SU-DHL-6 (cell line): ENCODE measurements at regions not wholly inside any gene's neighbourhood (a gene's known extent, or its start where the extent isn't known, plus 50 kb on each side); places are given as distances from the start of the nearest gene placed in this dataset.

Experiments used
- H2AFZ ChIP-seq: fragments of 200-600 bp; sonication (generic); 2 replicates; pipeline ENCODE4 v1.6.1; 2014; ENCODE audit warnings: low read depth, mild to moderate bottlenecking, moderate library complexity, mixed read lengths, antibody characterized with exemption, low read length; ENCODE audit not compliant: severe bottlenecking
- H3F3A ChIP-seq: fragments of 200-600 bp; shearing (Covaris generic); 2 replicates; pipeline ENCODE4 v1.6.0; 2016; ENCODE audit warnings: antibody characterized with exemption, mild to moderate bottlenecking; ENCODE audit not compliant: insufficient read depth
- H3K27ac ChIP-seq: fragments of 200-600 bp; sonication (generic); 2 replicates; pipeline ENCODE4 v1.5.1; 2016; ENCODE audit warnings: low read depth, mild to moderate bottlenecking, low read length, moderate library complexity, mixed read lengths
- H3K27me3 ChIP-seq: fragments of 200-600 bp; sonication (generic), shearing (Covaris generic); 2 replicates; pipeline ENCODE4 v1.6.0; 2014; ENCODE audit warnings: mild to moderate bottlenecking, low read length
- H3K36me3 ChIP-seq: fragments of 200-600 bp; sonication (generic); 2 replicates; pipeline ENCODE4 v1.6.1; 2014; ENCODE audit warnings: mild to moderate bottlenecking, low read length, mixed read lengths
- H3K4me2 ChIP-seq: fragments of 300-600, 200-600 bp; shearing (Covaris generic), sonication (generic); 2 replicates; pipeline ENCODE4 v1.6.0; 2014; ENCODE audit warnings: low read length, low read depth, mild to moderate bottlenecking; ENCODE audit not compliant: poor library complexity, severe bottlenecking
- H3K4me3 ChIP-seq: fragments of 200-600 bp; sonication (generic); 2 replicates; pipeline ENCODE4 v1.5.1; 2014; ENCODE audit warnings: antibody characterized with exemption, low read length, mild to moderate bottlenecking, mixed read lengths; ENCODE audit not compliant: insufficient read depth, poor library complexity, severe bottlenecking
- H3K79me2 ChIP-seq: fragments of 200-600 bp; sonication (generic); 2 replicates; pipeline ENCODE4 v1.6.1; 2014; ENCODE audit warnings: mild to moderate bottlenecking, low read length, moderate library complexity; ENCODE audit not compliant: insufficient read depth
- H3K9ac ChIP-seq: fragments of 200-600 bp; sonication (generic); 2 replicates; pipeline ENCODE4 v1.7.0; 2014; ENCODE audit warnings: mild to moderate bottlenecking, low read length
- H3K9me2 ChIP-seq: fragments of 200-600 bp; sonication (generic); replicated peaks from 2 replicates; pipeline ENCODE4 v1.6.1; 2014; ENCODE audit warnings: low read length; ENCODE audit not compliant: insufficient read depth
- H3K9me3 ChIP-seq: fragments of 200-600 bp; sonication (generic); 2 replicates; pipeline ENCODE4 v1.6.1; 2014; ENCODE audit warnings: low read length, mixed read lengths; ENCODE audit not compliant: insufficient read depth
- H4K20me1 ChIP-seq: fragments of 200-600 bp; sonication (generic); 2 replicates; pipeline ENCODE4 v1.6.1; 2014; ENCODE audit warnings: low read depth, mild to moderate bottlenecking, antibody characterized with exemption, low read length, moderate library complexity, mixed read lengths
- EZH2phosphoT487 ChIP-seq: fragments of 200-600 bp; sonication (generic), shearing (Covaris generic); conservative IDR thresholded peaks from 2 replicates; pipeline ENCODE4 v1.6.1; 2018; ENCODE audit warnings: mild to moderate bottlenecking, antibody characterized with exemption, low read length, moderate library complexity, mixed read lengths
- TF ChIP-seq, protein P1 (sequence below): fragments of 200-600 bp; sonication (generic); IDR thresholded peaks from one replicate; pipeline ENCODE4 v1.5.1; 2017; ENCODE audit warnings: antibody characterized with exemption, mild to moderate bottlenecking, low read length, moderate library complexity; ENCODE audit not compliant: insufficient read depth, poor library complexity, severe bottlenecking

GRCh38 chr4:45082101-45082500, 355.7 kb upstream of the GNPDA2 start:
- Histone ChIP-seq H3K4me3 (no peak overlapping the region), H3K9me2 (no peaks in the 10 kb centered on the region), H3K79me2 (no peaks in the 10 kb centered on the region), H3K27ac (no peak overlapping the region), H3F3A (no peaks in the 10 kb centered on the region), H2AFZ (no peak overlapping the region), H3K9ac (no peak overlapping the region), H3K9me3 (no peaks in the 10 kb centered on the region), H3K27me3 (no peaks in the 10 kb centered on the region), H3K36me3 (no peaks in the 10 kb centered on the region), H4K20me1 (no peaks in the 10 kb centered on the region), H3K4me2 (no peak overlapping the region)
- TF ChIP-seq, protein P1, sequence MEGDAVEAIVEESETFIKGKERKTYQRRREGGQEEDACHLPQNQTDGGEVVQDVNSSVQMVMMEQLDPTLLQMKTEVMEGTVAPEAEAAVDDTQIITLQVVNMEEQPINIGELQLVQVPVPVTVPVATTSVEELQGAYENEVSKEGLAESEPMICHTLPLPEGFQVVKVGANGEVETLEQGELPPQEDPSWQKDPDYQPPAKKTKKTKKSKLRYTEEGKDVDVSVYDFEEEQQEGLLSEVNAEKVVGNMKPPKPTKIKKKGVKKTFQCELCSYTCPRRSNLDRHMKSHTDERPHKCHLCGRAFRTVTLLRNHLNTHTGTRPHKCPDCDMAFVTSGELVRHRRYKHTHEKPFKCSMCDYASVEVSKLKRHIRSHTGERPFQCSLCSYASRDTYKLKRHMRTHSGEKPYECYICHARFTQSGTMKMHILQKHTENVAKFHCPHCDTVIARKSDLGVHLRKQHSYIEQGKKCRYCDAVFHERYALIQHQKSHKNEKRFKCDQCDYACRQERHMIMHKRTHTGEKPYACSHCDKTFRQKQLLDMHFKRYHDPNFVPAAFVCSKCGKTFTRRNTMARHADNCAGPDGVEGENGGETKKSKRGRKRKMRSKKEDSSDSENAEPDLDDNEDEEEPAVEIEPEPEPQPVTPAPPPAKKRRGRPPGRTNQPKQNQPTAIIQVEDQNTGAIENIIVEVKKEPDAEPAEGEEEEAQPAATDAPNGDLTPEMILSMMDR, result no peak
- no peak for TF ChIP-seq EZH2phosphoT487

- Histone ChIP-seq H3K27me3 (no peaks in the 10 kb centered on the region), H3F3A (no peaks in the 10 kb centered on the region), H3K9me3 (no peaks in the 10 kb centered on the region), H3K9ac (no peak overlapping the region), H3K9me2 (no peaks in the 10 kb centered on the region), H4K20me1 (no peaks in the 10 kb centered on the region), H3K4me2 (no peak overlapping the region), H3K79me2 (no peaks in the 10 kb centered on the region), H3K36me3 (no peaks in the 10 kb centered on the region), H3K4me3 (no peak overlapping the region), H3K27ac (no peak overlapping the region), H2AFZ (no peak overlapping the region)
- TF ChIP-seq, protein P1, result no peak
- TF ChIP-seq EZH2phosphoT487, result no peak
Measured at GRCh38 chr4:45079616-45080015, 353.3 kb upstream of the GNPDA2 start.

GRCh38 chr4:45078201-45078600, 351.8 kb upstream of the GNPDA2 start:
- no peaks in the 10 kb centered on the region for H3F3A ChIP-seq
- H3K27ac ChIP-seq, result no peak overlapping the region
- H3K9me3 ChIP-seq, result no peaks in the 10 kb centered on the region
- H2AFZ ChIP-seq, result no peak overlapping the region
- H3K79me2 ChIP-seq, result no peaks in the 10 kb centered on the region
- TF ChIP-seq, protein P1, result no peak
- TF ChIP-seq EZH2phosphoT487, result no peak
- no peaks in the 10 kb centered on the region for H3K36me3 ChIP-seq
- H4K20me1 ChIP-seq, result no peaks in the 10 kb centered on the region
- no peak overlapping the region for H3K9ac ChIP-seq
- no peaks in the 10 kb centered on the region for H3K27me3 ChIP-seq
- H3K9me2 ChIP-seq, result no peaks in the 10 kb centered on the region
- no peak overlapping the region for H3K4me3 ChIP-seq
- H3K4me2 ChIP-seq, result no peak overlapping the region

DNA sequence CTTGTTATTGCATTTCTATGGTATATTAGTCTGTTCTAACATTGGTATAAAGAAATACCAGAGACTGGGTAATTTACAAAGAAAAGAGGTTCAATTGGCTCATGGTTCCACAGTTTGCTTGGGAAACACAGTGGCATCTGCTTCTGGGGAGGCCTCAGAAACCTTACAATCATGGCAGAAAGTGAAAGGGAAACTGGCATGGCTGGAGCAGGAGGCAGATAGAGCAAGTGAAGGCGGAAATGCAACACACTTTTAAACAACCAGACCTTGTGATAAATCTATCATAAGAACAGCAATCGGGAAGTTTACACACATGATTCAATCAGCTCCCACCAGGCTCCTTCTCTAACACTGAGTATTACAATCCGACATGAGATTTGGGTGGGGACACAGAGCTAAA, 346.6 kb upstream of the GNPDA2 start:
- no peaks in the 10 kb centered on the region for H3K36me3 ChIP-seq
- no peak overlapping the region for H3K9ac ChIP-seq
- H3K79me2 ChIP-seq, result no peaks in the 10 kb centered on the region
- no peaks in the 10 kb centered on the region for H3K27me3 ChIP-seq
- TF ChIP-seq EZH2phosphoT487, result no peak
- TF ChIP-seq, protein P1, result no peak
- no peak overlapping the region for H3K4me3 ChIP-seq
- H3K9me2 ChIP-seq, result no peaks in the 10 kb centered on the region
- no peaks in the 10 kb centered on the region for H3F3A ChIP-seq
- H2AFZ ChIP-seq, result no peak overlapping the region
- H3K9me3 ChIP-seq, result no peaks in the 10 kb centered on the region
- H3K4me2 ChIP-seq, result no peak overlapping the region
- no peak overlapping the region for H3K27ac ChIP-seq
- H4K20me1 ChIP-seq, result no peaks in the 10 kb centered on the region
